ENCODE measurements at regions not wholly inside any gene's neighbourhood (a gene's known extent, or its start where the extent isn't known, plus 50 kb on each side); places are given as distances from the start of the nearest gene placed in this dataset.
"Not testable (repeated sequence)": the region's sequence is repeated elsewhere in the genome, so short reads cannot be mapped to it uniquely, and the experiment has no call there.

DNA sequence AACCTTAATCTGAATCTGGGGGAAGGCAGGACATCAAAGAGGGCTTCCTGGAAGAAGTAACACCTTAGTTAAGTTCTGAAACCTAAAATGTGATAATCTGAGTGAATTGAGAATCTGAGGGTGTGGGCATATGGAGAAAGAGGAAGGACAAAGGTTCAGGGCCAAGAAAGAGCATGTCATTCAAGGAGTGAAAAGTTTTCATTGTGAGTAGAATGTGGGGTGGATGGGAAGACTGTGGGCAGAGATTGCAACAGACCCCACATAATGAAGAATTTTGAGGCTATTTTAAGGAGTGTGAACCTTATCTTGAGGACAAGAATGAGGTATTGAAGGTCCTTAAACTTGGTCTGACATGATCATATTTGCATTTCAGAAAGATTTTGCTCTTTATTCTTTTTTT lies 227.2 kb downstream of the PTGER3 start:
- Histone ChIP-seq H3K27ac (no peak overlapping the region), H3K4me1 (no peaks in the 10 kb centered on the region), H3K4me3 (no peak overlapping the region), H3K9me3 (no peaks in the 10 kb centered on the region), H3K27me3 (no peaks in the 10 kb centered on the region), H3K36me3 (no peaks in the 10 kb centered on the region)
- no peak for DNase-seq (ENCODE audit: low spot score in 2 of 2)
- TF ChIP-seq POLR2AphosphoS5 (IDR thresholded peaks at IDR 0.05) (no peak), POLR2A (IDR thresholded peaks at IDR 0.05) (no peak)
- TF ChIP-seq, protein P1, sequence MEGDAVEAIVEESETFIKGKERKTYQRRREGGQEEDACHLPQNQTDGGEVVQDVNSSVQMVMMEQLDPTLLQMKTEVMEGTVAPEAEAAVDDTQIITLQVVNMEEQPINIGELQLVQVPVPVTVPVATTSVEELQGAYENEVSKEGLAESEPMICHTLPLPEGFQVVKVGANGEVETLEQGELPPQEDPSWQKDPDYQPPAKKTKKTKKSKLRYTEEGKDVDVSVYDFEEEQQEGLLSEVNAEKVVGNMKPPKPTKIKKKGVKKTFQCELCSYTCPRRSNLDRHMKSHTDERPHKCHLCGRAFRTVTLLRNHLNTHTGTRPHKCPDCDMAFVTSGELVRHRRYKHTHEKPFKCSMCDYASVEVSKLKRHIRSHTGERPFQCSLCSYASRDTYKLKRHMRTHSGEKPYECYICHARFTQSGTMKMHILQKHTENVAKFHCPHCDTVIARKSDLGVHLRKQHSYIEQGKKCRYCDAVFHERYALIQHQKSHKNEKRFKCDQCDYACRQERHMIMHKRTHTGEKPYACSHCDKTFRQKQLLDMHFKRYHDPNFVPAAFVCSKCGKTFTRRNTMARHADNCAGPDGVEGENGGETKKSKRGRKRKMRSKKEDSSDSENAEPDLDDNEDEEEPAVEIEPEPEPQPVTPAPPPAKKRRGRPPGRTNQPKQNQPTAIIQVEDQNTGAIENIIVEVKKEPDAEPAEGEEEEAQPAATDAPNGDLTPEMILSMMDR (IDR thresholded peaks at IDR 0.05) = no peak
- intact Hi-C loops (cut with DNase I; ENCODE audit: low total_unique reads) = no loop called here

DNA sequence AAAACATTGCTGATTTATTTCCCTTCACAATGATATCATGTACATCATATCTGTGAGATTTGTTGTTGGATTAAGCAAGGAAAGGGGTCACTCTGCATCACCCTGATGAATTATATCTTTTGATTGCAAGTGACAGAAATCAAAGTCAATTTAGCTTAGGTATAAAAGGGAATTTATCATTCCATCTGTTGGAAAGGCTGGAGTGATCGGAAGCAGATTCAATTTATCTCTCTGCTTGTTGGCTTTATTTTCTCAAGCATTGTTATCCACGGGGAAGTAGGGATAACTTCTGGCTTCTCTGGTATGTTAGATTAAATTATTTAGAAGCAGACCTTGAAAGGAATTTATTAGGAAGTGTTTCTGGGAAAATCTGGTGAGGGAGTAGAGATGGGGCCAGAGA lies 226.6 kb downstream of the PTGER3 start:
- H3K36me3 ChIP-seq = no peaks in the 10 kb centered on the region
- H3K27ac ChIP-seq = no peak overlapping the region
- H3K4me3 ChIP-seq = no peak overlapping the region
- H3K9me3 ChIP-seq = no peaks in the 10 kb centered on the region
- no peaks in the 10 kb centered on the region for H3K27me3 ChIP-seq
- no peak for DNase-seq (ENCODE audit: low spot score in 2 of 2)
- intact Hi-C loops (cut with DNase I; ENCODE audit: low total_unique reads) = no loop called here
- no peak for TF ChIP-seq POLR2A (IDR thresholded peaks at IDR 0.05)
- TF ChIP-seq, protein P1 (IDR thresholded peaks at IDR 0.05) = no peak
- no peak for TF ChIP-seq POLR2AphosphoS5 (IDR thresholded peaks at IDR 0.05)
- no peaks in the 10 kb centered on the region for H3K4me1 ChIP-seq

GRCh38 chr1:70826428-70826827 lies 221.2 kb downstream of the PTGER3 start:
- no peaks in the 10 kb centered on the region for H3K9me3 ChIP-seq
- H3K36me3 ChIP-seq = no peaks in the 10 kb centered on the region
- intact Hi-C loops (cut with DNase I; ENCODE audit: low total_unique reads) = no loop called here
- no peaks in the 10 kb centered on the region for H3K4me1 ChIP-seq
- H3K4me3 ChIP-seq = no peak overlapping the region
- TF ChIP-seq POLR2A (IDR thresholded peaks at IDR 0.05) (no peak), POLR2AphosphoS5 (IDR thresholded peaks at IDR 0.05) (no peak)
- TF ChIP-seq, protein P1 (IDR thresholded peaks at IDR 0.05) = no peak
- no peaks in the 10 kb centered on the region for H3K27me3 ChIP-seq
- H3K27ac ChIP-seq = no peak overlapping the region
- DNase-seq (ENCODE audit: low spot score in 2 of 2) = no peak

DNA sequence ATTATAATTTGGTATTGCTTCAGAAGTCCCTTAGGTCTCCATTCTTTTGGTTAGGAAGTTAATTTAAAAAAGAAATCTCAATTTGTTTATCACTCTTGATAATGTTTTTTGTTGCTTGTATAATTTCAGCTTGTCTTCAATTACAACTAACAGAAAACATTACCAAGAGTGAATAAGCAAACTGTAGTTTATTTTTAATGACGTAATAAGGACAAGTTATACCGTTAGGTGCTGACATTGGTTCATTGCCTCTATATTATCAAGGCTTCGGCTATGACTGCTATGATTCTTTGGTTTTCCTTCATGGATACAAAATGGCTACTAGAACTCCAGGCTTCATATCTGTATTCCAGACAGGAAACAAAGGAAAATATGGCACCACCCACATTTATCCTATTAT lies 220.6 kb downstream of the PTGER3 start:
- Histone ChIP-seq H3K27me3 (no peaks in the 10 kb centered on the region), H3K4me3 (no peak overlapping the region), H3K4me1 (no peaks in the 10 kb centered on the region), H3K36me3 (no peaks in the 10 kb centered on the region), H3K27ac (no peak overlapping the region), H3K9me3 (peaks cover 0 to 6% of the 10 kb centered on the region in 2 donors)
- DNase-seq (ENCODE audit: low spot score in 2 of 2) = no peak
- intact Hi-C loops (cut with DNase I; ENCODE audit: low total_unique reads) = no loop called here
- TF ChIP-seq POLR2A (IDR thresholded peaks at IDR 0.05) = no peak
- TF ChIP-seq, protein P1 (IDR thresholded peaks at IDR 0.05) = no peak
- TF ChIP-seq POLR2AphosphoS5 (IDR thresholded peaks at IDR 0.05) = no peak

DNA sequence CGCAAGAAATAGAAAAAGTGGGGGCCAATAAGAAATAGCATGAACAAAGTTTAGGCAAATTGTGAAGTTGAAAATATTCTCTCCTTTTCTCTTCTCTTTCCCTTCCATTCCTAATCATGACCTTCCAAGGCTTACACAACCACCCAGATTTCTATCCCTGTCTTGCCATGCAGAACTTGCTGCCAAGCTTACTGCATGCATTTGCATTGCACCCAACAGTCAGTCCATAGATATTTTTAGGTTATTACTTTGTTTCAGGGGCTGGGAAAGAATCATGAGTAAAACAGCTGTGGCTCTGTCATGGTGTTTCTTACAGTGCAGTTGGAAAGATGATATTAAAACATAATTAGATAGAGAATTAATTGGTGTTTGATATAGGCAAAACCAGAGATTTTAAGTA lies 219.4 kb downstream of the PTGER3 start:
- no peaks in the 10 kb centered on the region for H3K27me3 ChIP-seq
- TF ChIP-seq POLR2A (IDR thresholded peaks at IDR 0.05) (no peak), POLR2AphosphoS5 (IDR thresholded peaks at IDR 0.05) (no peak)
- TF ChIP-seq, protein P1 (IDR thresholded peaks at IDR 0.05) = no peak
- H3K4me1 ChIP-seq = no peaks in the 10 kb centered on the region
- no peak overlapping the region for H3K27ac ChIP-seq
- DNase-seq (ENCODE audit: low spot score in 2 of 2) = no peak
- H3K36me3 ChIP-seq = no peaks in the 10 kb centered on the region
- peaks cover 0 to 12% of the 10 kb centered on the region in 2 donors for H3K9me3 ChIP-seq
- H3K4me3 ChIP-seq = no peak overlapping the region
- intact Hi-C loops (cut with DNase I; ENCODE audit: low total_unique reads) = no loop called here

GRCh38 chr1:70834365-70834764 lies 213.3 kb downstream of the PTGER3 start:
- peaks cover 0 to 12% of the 10 kb centered on the region in 2 donors for H3K9me3 ChIP-seq
- H3K27ac ChIP-seq; H3K4me1 ChIP-seq; H3K36me3 ChIP-seq; H3K4me3 ChIP-seq; intact Hi-C loops (cut with DNase I; ENCODE audit: low total_unique reads); DNase-seq (ENCODE audit: low spot score in 2 of 2); H3K27me3 ChIP-seq: not testable (repeated sequence)
